CD4-positive, alpha-beta T cell treated with Interleukin-21 for 1 hour (primary cell): ENCODE measurements at regions not wholly inside any gene's neighbourhood (a gene's known extent, or its start where the extent isn't known, plus 50 kb on each side); places are given as distances from the start of the nearest gene placed in this dataset.
"Not testable (repeated sequence)": the region's sequence is repeated elsewhere in the genome, so short reads cannot be mapped to it uniquely, and the experiment has no call there.

Source experiments
- DNase-seq: peaks from one replicate; pipeline ENCODE4 v3.0.0-alpha.2; 2020

- no peak for DNase-seq
Observed at GRCh38 chr3:5488771-5489170, 301.3 kb downstream of the EDEM1 start.

- DNase-seq: no peak
Observed at GRCh38 chr3:5489536-5489935, 302.0 kb downstream of the EDEM1 start.

- no peak for DNase-seq
Observed at GRCh38 chr3:5494905-5495519, 307.5 kb downstream of the EDEM1 start.

GRCh38 chr3:5497497-5497896 is 310.0 kb downstream of the EDEM1 start:
- DNase-seq: no peak

- DNase-seq: no peak
Observed at GRCh38 chr3:5498981-5499380, 311.5 kb downstream of the EDEM1 start.

- DNase-seq: no peak
Observed at GRCh38 chr3:5499404-5499803, 311.9 kb downstream of the EDEM1 start.

GRCh38 chr3:5503136-5503535 is 315.6 kb downstream of the EDEM1 start:
- no peak for DNase-seq

- no peak for DNase-seq
Observed at GRCh38 chr3:5504135-5504534, 316.6 kb downstream of the EDEM1 start.

GRCh38 chr3:5505163-5505562 is 317.7 kb downstream of the EDEM1 start:
- DNase-seq: no peak

GRCh38 chr3:5505997-5506396 is 318.5 kb downstream of the EDEM1 start:
- no peak for DNase-seq

GRCh38 chr3:5508860-5509259 is 321.4 kb downstream of the EDEM1 start:
- DNase-seq: not testable (repeated sequence)

GRCh38 chr3:5510300-5510699 is 322.8 kb downstream of the EDEM1 start:
- DNase-seq: no peak

- DNase-seq: no peak
Observed at GRCh38 chr3:5517921-5518320, 330.4 kb downstream of the EDEM1 start.

- DNase-seq: no peak
Observed at GRCh38 chr3:5520237-5520636, 332.7 kb downstream of the EDEM1 start.

- DNase-seq: no peak
Observed at GRCh38 chr3:5523125-5523524, 335.6 kb downstream of the EDEM1 start.

GRCh38 chr3:5531039-5531438 is 343.5 kb downstream of the EDEM1 start:
- no peak for DNase-seq

- DNase-seq: no peak
Observed at GRCh38 chr3:5531741-5532290, 344.3 kb downstream of the EDEM1 start.

- no peak for DNase-seq
Observed at GRCh38 chr3:5540532-5540931, 353.0 kb downstream of the EDEM1 start.

- no peak for DNase-seq
Observed at GRCh38 chr3:5542472-5542871, 355.0 kb downstream of the EDEM1 start.

- DNase-seq: no peak
Observed at GRCh38 chr3:5543047-5543446, 355.5 kb downstream of the EDEM1 start.

- DNase-seq: no peak
Observed at GRCh38 chr3:5545719-5546118, 358.2 kb downstream of the EDEM1 start.

- no peak for DNase-seq
Observed at GRCh38 chr3:5553203-5553602, 365.7 kb downstream of the EDEM1 start.

- no peak for DNase-seq
Observed at GRCh38 chr3:5554245-5554747, 366.8 kb downstream of the EDEM1 start.

- DNase-seq: no peak
Observed at GRCh38 chr3:5560199-5560598, 372.7 kb downstream of the EDEM1 start.
